HL-60/S4 (cell line): ENCODE measurements at regions not wholly inside any gene's neighbourhood (a gene's known extent, or its start where the extent isn't known, plus 50 kb on each side); places are given as distances from the start of the nearest gene placed in this dataset.

Source experiments
- in situ Hi-C: fragments of 300-500 bp; cut with MboI; formaldehyde crosslinking; loops from 2 replicates; pipeline ENCODE4 v1.14.3; 2022; ENCODE audit warnings: low sequenced_read_pairs

DNA sequence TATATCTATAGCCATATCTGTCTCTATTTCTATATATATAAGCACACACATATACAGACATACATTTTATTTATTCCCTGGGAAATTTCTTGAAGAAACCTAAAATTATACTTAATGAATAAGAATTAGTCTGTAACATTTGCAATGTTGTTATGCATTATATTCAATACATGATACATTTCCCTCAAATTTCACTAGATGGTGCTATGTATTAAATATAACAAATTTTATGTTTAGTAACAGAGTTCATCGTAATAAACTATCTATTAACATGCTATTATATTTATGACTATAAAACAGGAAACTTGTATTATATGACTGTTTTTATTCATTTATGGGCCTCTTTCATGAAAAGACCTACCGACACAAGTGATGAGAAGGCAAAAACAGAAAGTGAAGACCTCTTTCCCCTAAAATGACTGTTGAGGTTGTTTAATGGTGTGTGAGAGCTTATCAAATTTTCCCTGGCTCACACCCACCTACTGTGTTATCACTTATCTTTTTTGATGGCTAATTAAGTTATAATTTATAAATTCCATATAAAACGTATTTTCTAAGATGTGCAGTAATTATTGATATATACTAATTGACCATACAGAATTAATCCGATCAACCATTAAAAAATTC, 881.9 kb downstream of the SLITRK6 start:
- in situ Hi-C loops: loop anchor here (10.0 kb wide), 1 partner anchor 897 kb away; no protein-coding TSS in a partner anchor

DNA sequence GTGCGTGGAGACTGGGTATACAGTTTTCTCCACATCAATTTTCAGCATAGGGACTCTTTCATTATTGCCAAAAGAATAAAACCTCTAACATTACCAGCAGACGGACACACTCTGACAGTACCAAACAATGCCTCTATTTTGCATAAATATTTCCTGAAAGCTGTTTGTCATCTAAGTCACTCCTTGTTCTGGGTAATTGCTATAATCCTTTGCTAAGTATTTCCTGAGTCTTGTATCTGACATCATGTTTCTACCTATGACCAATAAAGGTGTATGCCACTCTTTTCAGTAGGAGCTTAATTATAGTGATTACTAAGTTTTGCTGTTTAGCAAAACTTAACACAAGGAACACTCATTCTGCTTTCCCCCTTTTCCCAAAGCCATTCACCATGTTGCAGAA, 886.5 kb downstream of the SLITRK6 start:
- in situ Hi-C loops: loop anchor here (10.0 kb wide), 1 partner anchor 902 kb away; no protein-coding TSS in a partner anchor

DNA sequence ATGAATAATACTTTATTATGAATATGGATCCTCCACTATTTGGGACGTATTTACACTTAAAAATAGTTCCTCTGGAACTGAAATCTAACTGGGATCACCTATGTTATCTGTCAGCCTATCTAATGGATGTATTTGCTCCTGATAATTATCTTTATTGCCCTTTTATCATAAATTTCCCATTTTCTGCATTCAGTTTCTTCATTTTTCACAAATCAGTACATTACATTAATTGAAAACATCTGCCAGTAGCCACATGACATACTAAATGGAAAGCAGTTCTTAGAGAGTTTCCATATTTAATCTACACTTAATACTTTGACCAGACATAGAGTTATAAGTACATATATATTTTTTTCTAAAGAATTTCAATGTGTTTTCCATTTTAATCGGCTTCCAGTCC, 888.8 kb downstream of the SLITRK6 start:
- in situ Hi-C loops: loop anchor here (10.0 kb wide), 1 partner anchor 904 kb away; no protein-coding TSS in a partner anchor

DNA sequence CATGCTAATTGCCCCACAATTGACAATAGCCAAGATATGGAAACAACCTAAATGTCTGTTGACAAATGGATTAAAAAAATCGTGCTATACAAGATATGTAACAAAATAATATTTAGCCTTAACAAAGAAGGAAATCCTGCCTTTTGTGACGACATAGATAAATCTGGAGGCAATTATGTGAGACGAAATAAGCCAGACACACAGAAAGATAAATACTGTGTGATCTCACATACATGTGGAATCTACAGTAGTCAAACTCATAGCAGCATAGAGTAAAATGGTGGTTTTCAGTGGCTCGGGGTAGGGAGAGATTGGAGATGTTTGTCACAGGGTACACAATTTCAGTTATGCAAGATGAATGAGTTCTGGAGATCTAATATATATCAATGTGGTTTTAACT, 895.8 kb downstream of the SLITRK6 start:
- in situ Hi-C loops: no loop called here

DNA sequence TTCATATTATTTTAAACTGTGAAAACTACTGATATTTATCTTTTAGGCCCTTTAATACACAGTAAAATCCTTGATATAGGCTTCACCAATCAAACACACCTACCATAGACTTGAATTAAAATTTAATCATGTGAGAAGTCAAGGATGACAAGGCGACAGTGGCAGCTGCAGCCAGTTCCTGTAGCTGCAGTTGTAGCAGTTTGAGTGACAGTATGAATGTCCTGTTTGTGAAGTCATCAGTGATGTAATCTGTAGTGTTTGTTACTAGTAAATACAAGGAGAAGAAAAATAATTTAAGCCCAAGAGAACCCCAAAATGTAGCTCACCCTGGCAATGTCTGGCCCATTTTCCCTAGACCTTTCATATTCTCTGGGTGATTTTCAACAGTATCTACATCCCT, 897.0 kb downstream of the SLITRK6 start:
- in situ Hi-C loops: no loop called here

DNA sequence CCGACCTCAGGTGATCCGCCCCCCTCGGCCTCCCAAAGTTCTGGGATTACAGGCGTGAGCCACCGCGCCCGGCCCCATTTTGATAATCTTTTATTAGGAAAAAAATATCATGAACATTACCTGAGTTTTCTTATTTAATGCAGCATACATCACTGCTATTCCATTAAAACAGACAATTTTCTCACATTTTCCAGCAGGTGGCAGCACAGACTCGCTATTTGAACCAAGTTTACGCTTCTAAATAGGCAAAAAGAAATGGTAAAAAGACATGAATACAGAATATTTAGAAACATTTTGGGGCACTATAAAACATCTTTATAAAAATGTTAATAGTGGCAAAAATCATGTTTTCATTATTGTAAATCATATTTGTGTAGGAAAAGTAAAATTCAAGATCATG, 903.1 kb downstream of the SLITRK6 start:
- in situ Hi-C loops: loop anchor here (10.0 kb wide), 1 partner anchor 909 kb away; no protein-coding TSS in a partner anchor

DNA sequence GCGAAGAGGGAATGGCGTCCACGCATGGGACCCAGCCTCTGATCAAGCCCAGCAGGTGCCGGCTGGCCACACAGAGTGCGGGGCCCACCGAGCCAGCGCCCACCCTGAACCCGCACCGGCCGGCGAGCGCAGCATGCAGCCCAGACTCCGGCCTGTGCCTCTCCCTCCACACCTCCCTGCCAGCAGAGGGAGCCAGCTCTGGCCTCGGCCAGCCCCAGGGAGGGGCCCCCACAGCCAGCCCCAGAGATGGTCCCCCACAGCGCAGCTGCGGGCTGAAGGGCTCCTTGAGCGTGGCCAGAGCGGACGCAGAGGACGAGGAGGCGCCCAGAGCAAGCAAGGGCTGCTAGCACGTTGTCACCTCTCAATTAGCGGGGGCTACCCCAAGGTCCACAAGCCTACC, 904.5 kb downstream of the SLITRK6 start:
- in situ Hi-C loops: loop anchor here (10.0 kb wide), 1 partner anchor 910 kb away; no protein-coding TSS in a partner anchor

DNA sequence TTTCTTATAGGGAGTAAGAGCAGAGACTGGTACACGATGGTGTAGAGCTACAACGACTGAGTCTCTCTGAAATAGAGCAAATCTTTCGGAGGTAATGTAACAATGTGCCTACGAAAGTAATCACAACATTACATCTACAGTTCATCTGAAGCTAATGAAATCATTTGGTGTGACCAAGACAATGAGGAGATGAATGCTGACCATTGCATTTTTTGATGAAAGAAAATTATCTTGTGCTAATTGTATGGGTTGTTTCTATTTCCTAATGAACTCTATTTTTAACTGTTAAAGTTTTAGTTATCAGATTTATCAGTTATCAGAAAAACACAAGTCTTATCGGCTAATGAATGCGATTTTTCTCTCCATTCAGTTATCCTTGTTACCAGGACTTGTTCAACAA, 913.4 kb downstream of the SLITRK6 start:
- in situ Hi-C loops: no loop called here

DNA sequence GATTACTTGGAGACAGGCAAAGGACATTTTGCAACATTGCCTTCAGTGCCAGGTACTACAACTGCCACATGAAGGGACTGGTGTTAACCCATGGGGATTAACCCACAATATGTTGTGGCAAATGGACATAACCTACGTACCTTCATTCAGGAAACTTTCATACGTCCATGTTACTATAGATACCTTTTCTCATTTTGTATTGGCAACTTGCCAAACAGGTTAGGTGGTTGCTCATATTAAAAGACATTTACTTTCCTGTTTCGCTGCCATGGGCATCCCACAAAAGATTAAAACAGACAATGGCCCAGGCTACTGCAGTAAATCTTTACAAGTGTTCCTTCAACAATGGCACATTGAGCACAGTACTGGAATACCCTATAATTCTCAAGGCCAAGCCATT, 925.3 kb downstream of the SLITRK6 start:
- in situ Hi-C loops: no loop called here

DNA sequence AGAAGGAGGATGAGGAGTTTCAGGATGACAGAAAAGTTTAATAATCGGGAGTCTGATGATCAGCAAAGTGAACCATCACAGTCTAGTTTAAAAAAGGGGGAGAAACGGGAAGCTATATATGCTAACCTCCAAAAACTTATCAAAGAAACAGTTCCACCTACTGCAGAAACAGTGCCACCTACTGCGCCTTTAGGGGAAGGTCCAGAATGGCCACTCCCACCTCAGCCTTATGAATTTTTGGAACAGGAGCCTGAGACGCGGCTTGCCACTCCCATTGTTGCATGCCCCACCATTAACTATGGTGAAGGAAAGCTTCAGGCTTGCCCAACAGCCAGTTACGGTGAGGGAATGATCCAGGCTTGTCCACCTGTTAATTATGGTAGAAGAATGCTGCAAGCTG, 929.0 kb downstream of the SLITRK6 start:
- in situ Hi-C loops: no loop called here

DNA sequence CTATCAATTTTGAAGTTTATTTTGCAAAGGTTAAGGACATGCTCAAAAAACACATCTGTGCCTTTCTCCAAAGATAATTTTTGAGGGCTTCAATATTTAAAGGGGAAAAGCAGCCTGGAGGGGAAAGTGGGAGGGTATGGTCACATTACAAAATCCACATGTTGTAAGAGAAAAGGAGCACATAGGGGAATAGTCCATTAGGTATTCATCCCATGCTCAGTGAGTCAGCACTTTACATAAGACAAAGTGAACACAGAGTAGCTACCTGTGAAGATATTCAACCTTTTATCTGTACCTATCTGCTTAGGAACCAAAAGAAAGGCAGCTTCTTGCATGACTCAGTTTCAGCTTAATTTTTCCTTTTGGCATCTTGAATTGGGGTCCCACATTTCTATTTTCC, 932.0 kb downstream of the SLITRK6 start:
- in situ Hi-C loops: no loop called here

DNA sequence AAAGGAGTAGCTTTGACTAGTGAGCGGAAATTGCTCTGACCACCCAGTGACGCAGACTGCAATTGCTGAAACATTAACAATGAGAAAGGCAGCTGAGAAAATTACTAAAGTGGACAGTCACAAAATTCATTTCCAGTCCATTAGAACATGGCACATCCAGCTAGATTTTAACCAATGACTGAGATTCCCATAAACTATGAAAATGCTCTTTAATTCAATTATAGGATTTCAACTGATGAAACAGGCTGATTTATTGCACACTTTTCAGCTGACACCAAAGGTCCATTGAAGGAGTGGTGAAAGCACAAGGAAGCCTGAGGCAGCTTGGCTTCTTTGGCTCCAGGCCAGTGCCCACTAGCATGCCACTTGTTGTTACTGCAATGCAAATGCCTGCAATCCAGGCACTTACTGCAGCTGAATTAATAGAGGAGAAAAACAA, 933.4 kb downstream of the SLITRK6 start:
- in situ Hi-C loops: no loop called here

DNA sequence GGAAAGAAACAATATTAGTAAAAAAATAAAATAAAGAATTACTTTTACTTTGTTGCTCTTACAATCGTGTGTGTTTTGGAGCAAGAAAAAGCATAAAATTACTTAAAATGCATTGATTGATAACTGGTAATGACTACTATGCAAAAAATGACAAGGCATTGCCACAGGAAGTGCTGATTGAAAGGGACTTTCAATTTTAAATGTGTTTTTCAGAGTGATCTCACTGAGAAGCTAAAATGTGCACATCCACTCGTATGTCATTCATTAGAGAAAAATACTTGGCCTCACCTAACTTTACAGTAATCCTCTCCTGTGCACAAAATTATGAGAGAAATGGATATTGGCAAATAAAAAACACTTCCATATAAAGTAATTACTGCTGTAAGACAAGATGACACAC, 934.9 kb downstream of the SLITRK6 start:
- in situ Hi-C loops: no loop called here

DNA sequence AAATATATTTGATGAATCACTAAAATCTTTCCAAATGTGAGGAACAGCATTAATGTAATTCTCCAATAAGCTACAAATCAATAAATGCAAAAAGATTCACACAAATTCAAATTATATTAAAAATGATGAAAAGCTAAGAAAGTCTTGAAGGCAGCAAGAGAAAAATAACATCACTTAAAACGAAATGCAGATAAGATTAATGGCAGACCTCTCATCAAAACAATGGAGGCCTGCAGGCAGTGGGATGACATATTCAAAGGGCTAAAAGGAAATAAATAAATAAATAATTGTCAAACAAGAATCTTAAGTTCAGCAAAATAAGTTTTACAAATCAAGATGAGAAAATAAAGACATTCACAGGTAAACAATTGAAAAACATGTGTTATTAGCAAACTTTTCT, 952.1 kb downstream of the SLITRK6 start:
- in situ Hi-C loops: no loop called here

DNA sequence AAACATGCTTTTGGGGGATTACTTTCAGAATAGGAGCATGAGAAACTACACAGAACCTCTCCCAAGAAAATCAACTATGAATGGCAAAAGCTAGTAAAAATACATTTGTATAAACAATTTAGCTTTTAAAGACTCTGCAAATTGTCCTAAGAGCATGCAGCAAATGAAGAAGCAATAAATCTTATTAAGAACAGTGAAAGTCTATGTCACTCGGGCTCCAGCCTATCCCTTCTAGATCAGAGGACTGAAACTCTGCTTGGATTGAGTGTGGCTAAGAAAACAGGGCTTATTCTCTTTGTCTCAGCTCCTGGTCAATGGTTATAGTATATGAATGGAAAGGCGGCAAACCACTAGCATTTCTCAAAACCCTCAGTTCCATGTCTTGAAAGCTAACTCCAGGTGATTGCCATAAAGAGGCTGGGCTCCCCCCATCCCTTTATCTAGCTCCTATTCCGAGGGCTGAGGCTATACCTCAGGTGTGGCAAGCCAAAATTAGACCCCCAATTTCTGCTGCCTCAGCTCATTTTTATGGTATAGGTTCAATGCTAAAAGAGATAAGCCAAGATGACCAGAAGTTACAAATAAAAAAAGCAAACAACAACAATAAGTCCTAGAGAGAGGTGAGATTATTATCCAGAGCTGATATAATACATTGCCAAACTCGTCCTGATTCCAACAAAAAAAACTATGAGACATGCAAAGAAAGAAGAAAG, 953.2 kb downstream of the SLITRK6 start:
- in situ Hi-C loops: no loop called here

DNA sequence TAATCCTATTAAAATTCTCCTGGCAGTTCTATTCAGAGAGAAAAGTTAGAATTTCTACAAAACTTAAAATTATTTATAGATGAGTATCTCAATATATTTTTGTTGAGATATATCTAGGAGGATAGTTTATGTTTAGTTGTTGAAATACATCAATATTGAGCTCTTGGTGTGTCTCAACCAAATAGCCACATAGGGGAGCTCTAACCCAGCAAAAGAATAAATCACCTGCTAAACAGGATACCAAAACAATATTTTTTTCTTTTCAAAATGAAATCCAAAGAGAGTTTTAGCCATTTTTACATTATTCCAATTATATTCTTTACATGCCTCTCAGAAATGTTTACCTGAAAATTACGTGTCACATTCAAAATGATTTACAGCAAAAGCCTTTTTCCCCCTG, 954.7 kb downstream of the SLITRK6 start:
- in situ Hi-C loops: no loop called here

DNA sequence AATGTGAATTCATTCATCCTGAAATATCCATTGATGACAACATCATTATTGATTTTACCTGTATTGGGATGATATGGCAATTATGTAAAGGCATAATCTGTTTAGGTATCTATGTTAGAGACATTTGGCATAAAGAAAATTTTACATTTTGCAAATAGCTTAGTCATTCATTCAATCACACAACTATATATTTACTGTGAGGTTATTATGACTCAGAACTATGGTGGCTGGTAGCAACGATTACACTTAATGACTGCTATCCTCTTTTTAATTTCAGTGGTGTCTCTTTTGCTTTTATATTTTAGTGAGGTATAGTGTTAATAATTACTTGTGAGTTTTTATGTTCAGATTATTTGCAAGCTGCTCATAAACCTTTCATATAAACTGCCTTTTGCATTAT, 955.9 kb downstream of the SLITRK6 start:
- in situ Hi-C loops: no loop called here

DNA sequence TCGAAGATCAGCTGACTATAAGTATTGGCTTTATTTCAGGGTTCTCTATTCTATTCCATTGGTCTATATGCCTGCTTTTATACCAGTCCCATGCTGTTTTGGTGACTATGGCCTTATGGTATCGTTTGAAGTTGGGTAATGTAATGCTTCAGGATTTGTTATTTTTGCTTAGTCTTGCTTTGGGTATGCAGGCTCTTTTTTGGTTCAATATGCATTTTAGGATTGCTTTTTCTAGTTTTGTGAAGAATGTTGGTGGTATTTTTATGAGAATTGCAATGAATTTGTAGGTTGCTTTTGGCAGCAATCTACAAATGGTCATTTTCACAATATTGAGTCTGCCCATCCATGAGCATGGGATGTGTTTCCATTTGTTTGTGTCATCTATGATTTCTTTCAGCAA, 951.9 kb upstream of the SLITRK1 start:
- in situ Hi-C loops: no loop called here

DNA sequence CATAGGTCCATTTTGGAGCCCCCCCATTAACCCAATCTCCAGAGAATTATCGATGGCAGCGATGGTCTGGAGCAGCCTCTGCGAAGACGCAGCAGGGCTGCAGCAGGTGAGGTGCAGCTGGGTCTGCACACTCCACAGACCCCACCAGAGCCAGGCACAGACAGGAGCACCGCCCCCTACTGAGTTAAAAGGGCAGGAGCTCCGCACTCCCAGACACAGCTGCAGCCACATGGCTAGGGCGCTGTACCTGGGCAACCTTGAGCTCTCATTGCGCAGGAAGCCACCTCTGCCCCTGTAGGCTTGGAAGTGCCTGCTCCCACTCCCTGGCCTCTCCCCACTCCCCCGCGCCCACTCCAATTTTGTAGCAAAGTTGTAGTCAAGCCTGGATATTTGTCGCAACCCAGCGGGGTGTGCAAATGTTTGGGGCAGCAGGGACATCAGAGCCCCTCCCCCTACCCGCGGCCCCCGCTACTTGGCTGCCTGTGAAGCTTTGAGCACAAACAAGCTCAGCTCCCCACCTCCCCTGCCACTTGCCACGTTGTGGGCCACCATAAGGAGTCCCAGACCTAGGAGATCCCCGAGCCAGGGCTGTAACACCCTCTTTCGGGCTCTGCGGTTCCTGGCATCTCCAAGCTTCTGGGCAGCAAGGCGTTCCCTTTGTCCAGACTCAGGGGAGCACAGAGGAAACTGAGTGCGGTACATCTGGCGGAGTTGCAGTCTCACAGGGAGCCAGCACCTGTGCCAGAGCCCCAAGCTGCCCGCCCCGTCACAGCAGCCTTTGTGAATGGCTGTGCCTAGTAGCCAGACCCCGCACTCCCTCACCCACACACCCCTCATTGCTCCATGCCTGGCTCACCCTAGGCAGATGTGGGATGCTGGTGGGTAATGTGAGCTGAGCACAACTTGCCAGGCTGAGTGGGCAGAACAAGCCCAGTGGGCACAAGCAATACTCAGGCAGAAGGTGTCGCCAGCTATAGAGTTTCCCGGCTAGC, 949.7 kb upstream of the SLITRK1 start:
- in situ Hi-C loops: no loop called here

DNA sequence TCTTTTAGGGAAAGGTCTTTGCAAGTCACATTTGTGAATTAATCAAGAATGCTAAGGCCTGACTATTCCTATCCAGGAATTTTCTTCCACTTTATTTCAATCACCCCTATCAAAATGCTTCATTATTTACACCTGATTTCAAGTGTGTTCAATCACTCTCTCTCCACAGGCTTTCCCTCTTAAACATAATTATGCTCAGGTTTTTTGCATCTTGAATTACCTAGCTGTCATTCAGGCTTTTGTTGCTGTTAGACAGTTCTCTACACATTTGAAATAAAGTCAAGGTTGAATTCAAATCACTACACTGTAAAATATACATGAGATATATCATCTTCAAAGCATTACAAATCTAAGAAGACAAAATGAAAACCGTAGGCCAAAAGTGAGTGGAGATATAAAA, 941.3 kb upstream of the SLITRK1 start:
- in situ Hi-C loops: no loop called here

DNA sequence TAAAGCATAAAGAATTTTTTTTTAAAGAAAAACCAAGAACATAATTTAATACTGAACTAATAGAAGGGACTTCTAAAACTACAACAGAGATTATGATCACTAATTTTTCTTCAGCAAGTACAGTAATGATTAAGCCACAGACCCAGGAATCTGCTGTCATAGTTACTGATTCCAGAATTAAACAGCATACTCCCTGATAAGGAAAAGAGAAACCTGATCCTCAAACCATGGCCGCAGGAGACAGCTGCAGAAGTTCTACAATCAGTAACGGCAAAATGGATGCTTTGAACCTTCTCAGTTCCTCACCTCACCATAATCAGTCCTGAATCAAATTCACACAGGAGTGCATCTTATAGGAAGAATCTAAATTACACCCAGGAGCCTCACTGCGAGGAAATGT, 939.0 kb upstream of the SLITRK1 start:
- in situ Hi-C loops: no loop called here
